ENCODE measurements at regions not wholly inside any gene's neighbourhood (a gene's known extent, or its start where the extent isn't known, plus 50 kb on each side); places are given as distances from the start of the nearest gene placed in this dataset.

GRCh38 chr1:178648151-178648550 is 76.9 kb upstream of the RALGPS2 start:
- Histone ChIP-seq H3K36me3 (ENCODE audit: control insufficient read depth in 2 of 2, extremely low read depth in 1 of 2, insufficient read depth in 1 of 2, low read length in 1 of 2) (no peaks in the 10 kb centered on the region), H3K9me3 (no peaks in the 10 kb centered on the region), H3K27ac (ENCODE audit: low read length) (no peak overlapping the region), H3K27me3 (replicated peaks in 1 of 2; ENCODE audit: control insufficient read depth in 2 of 2, extremely low read depth in 1 of 2, insufficient read depth in 2 of 2, low read length in 1 of 2) (peaks cover 0 to 7% of the 10 kb centered on the region in 2 experiments), H3K4me3 (ENCODE audit: control insufficient read depth in 1 of 2, extremely low read depth in 1 of 2, low read length in 1 of 2) (no peak overlapping the region), H3K4me1 (ENCODE audit: control insufficient read depth in 1 of 2, extremely low read depth in 1 of 2, insufficient read depth in 2 of 2, low read length in 2 of 2) (no peaks in the 10 kb centered on the region)
- ChIA-PET CTCF (interaction anchor here in 1 of 2 donors (0.6 kb wide), 1 partner anchor 688 kb away, joined by 6 read pairs; no protein-coding TSS in a partner anchor), POLR2A (no interaction called here)
- Mint-ChIP-seq H3K36me3 (no peaks in the 10 kb centered on the region), H3K27me3 (peaks cover 18 to 31% of the 10 kb centered on the region in 2 donors), H3K27ac (no peak overlapping the region), H3K4me1 (no peaks in the 10 kb centered on the region), H3K4me3 (no peak overlapping the region), H3K9me3 (no peaks in the 10 kb centered on the region)
- no peak for ATAC-seq (replicated peaks in 1 of 4)
- DNase-seq = no peak
- WGBS (ENCODE audit: insufficient coverage) = no CpG with 5 or more reads among the region's 11 CpGs

- WGBS (ENCODE audit: insufficient coverage) = 70% methylated on average over 2 of the region's 8 CpGs
- Mint-ChIP-seq H3K36me3 (no peaks in the 10 kb centered on the region), H3K4me3 (no peak overlapping the region)
Measured at GRCh38 chr1:178649582-178650350, 75.3 kb upstream of the RALGPS2 start.

GRCh38 chr1:178650934-178651511 is 74.0 kb upstream of the RALGPS2 start:
- WGBS (ENCODE audit: insufficient coverage) = 64% methylated on average over 2 of the region's 6 CpGs
- no peaks in the 10 kb centered on the region for H3K4me1 ChIP-seq (ENCODE audit: control insufficient read depth in 1 of 2, extremely low read depth in 1 of 2, insufficient read depth in 2 of 2, low read length in 2 of 2)
- H3K9me3 ChIP-seq = no peaks in the 10 kb centered on the region
- Mint-ChIP-seq H3K4me1 (no peaks in the 10 kb centered on the region), H3K36me3 (no peaks in the 10 kb centered on the region), H3K4me3 (no peak overlapping the region), H3K27me3 (peaks cover 15 to 26% of the 10 kb centered on the region in 2 donors), H3K9me3 (no peaks in the 10 kb centered on the region), H3K27ac (no peak overlapping the region)
- peaks cover 0 to 8% of the 10 kb centered on the region in 2 experiments for H3K27me3 ChIP-seq (replicated peaks in 1 of 2; ENCODE audit: control insufficient read depth in 2 of 2, extremely low read depth in 1 of 2, insufficient read depth in 2 of 2, low read length in 1 of 2)
- H3K27ac ChIP-seq (ENCODE audit: low read length) = no peak overlapping the region
- ChIA-PET POLR2A (no interaction called here), CTCF (interaction anchor here in 1 of 2 donors (0.6 kb wide), 1 partner anchor 77 kb away, joined by 5 read pairs; no protein-coding TSS in a partner anchor)
- ATAC-seq (replicated peaks in 1 of 4) (no peak), DNase-seq (no peak)
- no peak overlapping the region for H3K4me3 ChIP-seq (ENCODE audit: control insufficient read depth in 1 of 2, extremely low read depth in 1 of 2, low read length in 1 of 2)
- no peaks in the 10 kb centered on the region for H3K36me3 ChIP-seq (ENCODE audit: control insufficient read depth in 2 of 2, extremely low read depth in 1 of 2, insufficient read depth in 1 of 2, low read length in 1 of 2)

More at GRCh38 chr1:178649582-178650350, 75.3 kb upstream of the RALGPS2 start:
- ChIA-PET POLR2A (no interaction called here), CTCF (no interaction called here)
- no peak overlapping the region for H3K27ac ChIP-seq (ENCODE audit: low read length)
- H3K27ac Mint-ChIP-seq = no peak overlapping the region
- H3K27me3 ChIP-seq (replicated peaks in 1 of 2; ENCODE audit: control insufficient read depth in 2 of 2, extremely low read depth in 1 of 2, insufficient read depth in 2 of 2, low read length in 1 of 2) = peaks cover 0 to 8% of the 10 kb centered on the region in 2 experiments
- no peaks in the 10 kb centered on the region for H3K9me3 ChIP-seq
- DNase-seq (no peak), ATAC-seq (replicated peaks in 1 of 4) (no peak)
- no peaks in the 10 kb centered on the region for H3K4me1 ChIP-seq (ENCODE audit: control insufficient read depth in 1 of 2, extremely low read depth in 1 of 2, insufficient read depth in 2 of 2, low read length in 2 of 2)
- no peak overlapping the region for H3K4me3 ChIP-seq (ENCODE audit: control insufficient read depth in 1 of 2, extremely low read depth in 1 of 2, low read length in 1 of 2)
- peaks cover 15 to 26% of the 10 kb centered on the region in 2 donors for H3K27me3 Mint-ChIP-seq
- H3K36me3 ChIP-seq (ENCODE audit: control insufficient read depth in 2 of 2, extremely low read depth in 1 of 2, insufficient read depth in 1 of 2, low read length in 1 of 2) = no peaks in the 10 kb centered on the region
- H3K4me1 Mint-ChIP-seq = no peaks in the 10 kb centered on the region
- H3K9me3 Mint-ChIP-seq = no peaks in the 10 kb centered on the region

GRCh38 chr1:178651742-178652141 is 73.3 kb upstream of the RALGPS2 start:
- POLR2A ChIA-PET = no interaction called here
- no peaks in the 10 kb centered on the region for H3K9me3 ChIP-seq
- H3K27me3 Mint-ChIP-seq = peaks cover 15 to 26% of the 10 kb centered on the region in 2 donors
- no peak overlapping the region for H3K27ac Mint-ChIP-seq
- H3K27me3 ChIP-seq (replicated peaks in 1 of 2; ENCODE audit: control insufficient read depth in 2 of 2, extremely low read depth in 1 of 2, insufficient read depth in 2 of 2, low read length in 1 of 2) = peaks cover 0 to 8% of the 10 kb centered on the region in 2 experiments
- ATAC-seq (replicated peaks in 1 of 4) (no peak), DNase-seq (no peak)
- WGBS (ENCODE audit: insufficient coverage) = 85% methylated on average over 4 of the region's 9 CpGs
- H3K4me1 ChIP-seq (ENCODE audit: control insufficient read depth in 1 of 2, extremely low read depth in 1 of 2, insufficient read depth in 2 of 2, low read length in 2 of 2) = no peaks in the 10 kb centered on the region
- H3K4me3 Mint-ChIP-seq = no peak overlapping the region
- H3K27ac ChIP-seq (ENCODE audit: low read length) = no peak overlapping the region
- no peaks in the 10 kb centered on the region for H3K4me1 Mint-ChIP-seq
- no peaks in the 10 kb centered on the region for H3K9me3 Mint-ChIP-seq
- H3K4me3 ChIP-seq (ENCODE audit: control insufficient read depth in 1 of 2, extremely low read depth in 1 of 2, low read length in 1 of 2) = no peak overlapping the region
- H3K36me3 Mint-ChIP-seq = no peaks in the 10 kb centered on the region
- no peaks in the 10 kb centered on the region for H3K36me3 ChIP-seq (ENCODE audit: control insufficient read depth in 2 of 2, extremely low read depth in 1 of 2, insufficient read depth in 1 of 2, low read length in 1 of 2)
- CTCF ChIA-PET = interaction anchor here in 1 of 2 donors (0.6 kb wide), 1 partner anchor 77 kb away, joined by 5 read pairs; no protein-coding TSS in a partner anchor

GRCh38 chr1:178652506-178653490 is 72.2 kb upstream of the RALGPS2 start:
- H3K4me1 Mint-ChIP-seq = no peaks in the 10 kb centered on the region
- no peak overlapping the region for H3K27ac Mint-ChIP-seq
- H3K9me3 Mint-ChIP-seq = no peaks in the 10 kb centered on the region
- H3K27me3 Mint-ChIP-seq = peaks cover 15 to 26% of the 10 kb centered on the region in 2 donors
- H3K36me3 Mint-ChIP-seq = no peaks in the 10 kb centered on the region
- CTCF ChIA-PET = no interaction called here
- no peaks in the 10 kb centered on the region for H3K4me1 ChIP-seq (ENCODE audit: control insufficient read depth in 1 of 2, extremely low read depth in 1 of 2, insufficient read depth in 2 of 2, low read length in 2 of 2)
- no peak overlapping the region for H3K4me3 Mint-ChIP-seq
- POLR2A ChIA-PET = no interaction called here
- peaks cover 0 to 8% of the 10 kb centered on the region in 2 experiments for H3K27me3 ChIP-seq (replicated peaks in 1 of 2; ENCODE audit: control insufficient read depth in 2 of 2, extremely low read depth in 1 of 2, insufficient read depth in 2 of 2, low read length in 1 of 2)
- H3K36me3 ChIP-seq (ENCODE audit: control insufficient read depth in 2 of 2, extremely low read depth in 1 of 2, insufficient read depth in 1 of 2, low read length in 1 of 2) = no peaks in the 10 kb centered on the region
- ATAC-seq (replicated peaks in 1 of 4) = no peak
- H3K4me3 ChIP-seq (ENCODE audit: control insufficient read depth in 1 of 2, extremely low read depth in 1 of 2, low read length in 1 of 2) = no peak overlapping the region
- WGBS (ENCODE audit: insufficient coverage) = 77% methylated on average over 7 of the region's 8 CpGs
- H3K27ac ChIP-seq (ENCODE audit: low read length) = no peak overlapping the region
- no peaks in the 10 kb centered on the region for H3K9me3 ChIP-seq
- DNase-seq = no peak

GRCh38 chr1:178659789-178660208 is 65.2 kb upstream of the RALGPS2 start:
- H3K27me3 Mint-ChIP-seq = peaks cover 11 to 18% of the 10 kb centered on the region in 2 donors
- H3K27ac Mint-ChIP-seq = no peak overlapping the region
- no peaks in the 10 kb centered on the region for H3K9me3 ChIP-seq
- no peak overlapping the region for H3K4me3 ChIP-seq (ENCODE audit: control insufficient read depth in 1 of 2, extremely low read depth in 1 of 2, low read length in 1 of 2)
- POLR2A ChIA-PET = no interaction called here
- H3K27ac ChIP-seq (ENCODE audit: low read length) = no peak overlapping the region
- H3K9me3 Mint-ChIP-seq = no peaks in the 10 kb centered on the region
- H3K4me3 Mint-ChIP-seq = no peak overlapping the region
- no peak for ATAC-seq (replicated peaks in 1 of 4)
- CTCF ChIA-PET = no interaction called here
- peaks cover 0 to 2% of the 10 kb centered on the region in 2 experiments for H3K27me3 ChIP-seq (replicated peaks in 1 of 2; ENCODE audit: control insufficient read depth in 2 of 2, extremely low read depth in 1 of 2, insufficient read depth in 2 of 2, low read length in 1 of 2)
- H3K36me3 ChIP-seq (ENCODE audit: control insufficient read depth in 2 of 2, extremely low read depth in 1 of 2, insufficient read depth in 1 of 2, low read length in 1 of 2) = no peaks in the 10 kb centered on the region
- no peaks in the 10 kb centered on the region for H3K36me3 Mint-ChIP-seq
- peaks cover 0 to 4% (median 0%) of the 10 kb centered on the region in 3 donors for H3K4me1 Mint-ChIP-seq
- H3K4me1 ChIP-seq (ENCODE audit: control insufficient read depth in 1 of 2, extremely low read depth in 1 of 2, insufficient read depth in 2 of 2, low read length in 2 of 2) = no peaks in the 10 kb centered on the region
- WGBS (ENCODE audit: insufficient coverage) = 70% methylated on average over 4 of the region's 4 CpGs
- DNase-seq = no peak

All from T-cell (primary cell).